Right ventricle myocardium inferior (tissue), 1 donor: ENCODE measurements at regions not wholly inside any gene's neighbourhood (a gene's known extent, or its start where the extent isn't known, plus 50 kb on each side); places are given as distances from the start of the nearest gene placed in this dataset.
A peak's percentile ranks its signal among the peaks of the same experiment; 100 is the strongest.
"Not testable (repeated sequence)": the region's sequence is repeated elsewhere in the genome, so short reads cannot be mapped to it uniquely, and the experiment has no call there.

ENCODE experiments used
- ATAC-seq: fragments of 200-7000 bp; cut with Tn5 transposase; one replicate; pipeline ENCODE4 v1.9.1; 2020; ENCODE audit warnings: mild to moderate bottlenecking, moderate library complexity
- DNase-seq: peaks from one replicate; pipeline ENCODE4 v3.0.0; 2021; ENCODE audit errors: missing footprints
- intact Hi-C: fragments of 100-400 bp; cut with DNase I; formaldehyde crosslinking; loops from one replicate; pipeline ENCODE4 v1.11.0; 2022
- donor health status: DM: no; HTN: yes; CAD: no; lungs with severe emphysema.

DNA sequence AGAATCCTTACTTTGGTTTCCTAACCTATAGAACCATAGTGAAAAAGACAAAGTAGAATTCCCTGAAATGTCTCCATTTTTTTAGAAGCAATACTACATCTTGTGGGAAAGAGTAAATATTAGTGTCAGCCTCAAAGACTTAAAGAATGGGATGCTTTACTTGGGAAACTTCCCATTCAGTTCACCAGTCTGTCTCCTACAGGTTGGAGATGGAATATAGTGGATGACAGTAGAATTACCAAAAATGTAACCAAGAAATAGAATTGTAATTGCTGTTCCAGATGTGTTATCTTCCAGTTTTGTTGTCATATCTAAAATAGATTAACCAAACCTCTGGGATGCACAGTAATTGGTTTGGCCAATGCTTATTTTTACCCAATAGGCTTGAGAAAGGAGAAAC, 338.6 kb upstream of the GRID2 start:
- DNase-seq = no peak
- no peak for ATAC-seq
- intact Hi-C loops = no loop called here

DNA sequence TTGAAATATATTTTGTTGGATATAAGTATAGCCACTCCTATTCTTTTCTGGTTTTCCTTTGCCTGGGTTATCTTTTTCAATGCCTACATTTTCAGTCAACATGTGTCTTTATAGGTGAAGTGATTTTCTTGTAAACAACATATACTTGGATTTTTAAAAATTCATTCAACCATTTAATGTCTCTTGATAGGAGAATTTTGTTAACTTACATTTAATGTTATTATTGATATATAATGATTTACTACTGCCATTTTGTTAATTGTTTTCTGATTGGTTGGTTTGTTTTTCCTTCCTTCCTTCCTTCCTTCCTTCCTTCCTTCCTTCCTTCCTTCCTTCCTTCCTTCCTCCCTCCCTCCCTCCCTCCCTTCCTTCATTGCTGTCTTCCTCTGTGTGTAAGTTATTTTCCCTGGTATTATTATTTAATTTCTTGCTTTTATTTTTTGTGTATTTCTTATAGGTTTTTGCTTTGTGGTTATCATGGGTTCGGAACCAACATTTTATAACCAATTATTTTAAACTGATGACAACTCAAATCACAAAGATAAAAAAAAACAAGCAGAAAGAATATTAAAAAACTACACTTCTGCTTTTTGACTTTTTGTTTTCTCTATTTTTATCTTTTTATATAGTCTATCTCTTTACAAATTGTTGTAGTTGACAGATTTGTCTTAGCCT, 330.1 kb upstream of the GRID2 start:
- intact Hi-C loops = no loop called here
- DNase-seq (no peak), ATAC-seq (no peak)

DNA sequence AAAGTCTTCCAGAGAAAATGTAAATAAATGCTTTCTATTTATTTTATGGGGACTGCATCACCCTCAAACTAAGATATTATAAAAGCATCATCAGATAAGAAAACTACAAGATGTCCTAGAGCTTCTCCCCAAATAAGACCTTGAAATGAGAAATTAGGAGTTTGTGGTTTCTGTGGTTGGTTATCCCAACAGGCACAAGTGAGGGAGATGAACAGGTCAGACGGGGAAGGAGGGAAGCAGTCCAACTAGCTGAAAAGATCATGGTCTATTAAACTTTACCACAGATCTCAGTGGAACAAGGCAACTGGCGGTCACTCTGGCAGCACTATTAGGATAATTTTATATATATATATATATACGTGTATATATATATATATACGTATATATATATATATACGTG, 319.3 kb upstream of the GRID2 start:
- intact Hi-C loops = no loop called here
- no peak for DNase-seq
- no peak for ATAC-seq

DNA sequence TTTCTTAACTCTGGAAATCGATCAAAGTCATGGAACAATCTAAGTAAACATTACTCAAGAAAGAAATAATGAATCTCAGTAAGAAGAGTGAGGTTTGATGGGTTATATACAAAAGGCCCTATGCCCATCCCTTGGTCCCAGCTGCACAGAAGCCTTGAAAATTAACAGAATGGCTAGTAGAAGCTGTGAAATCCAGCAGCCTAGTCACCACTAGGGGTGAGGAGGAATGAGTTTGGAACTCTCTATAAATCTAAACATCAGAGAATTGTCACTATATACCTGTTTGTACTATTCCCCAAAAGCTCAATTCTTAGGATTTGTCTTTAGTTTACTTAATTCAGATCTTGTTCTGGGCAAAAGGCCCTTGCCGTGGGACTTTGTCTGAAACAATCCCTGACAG, 313.9 kb upstream of the GRID2 start:
- ATAC-seq (no peak), DNase-seq (no peak)
- intact Hi-C loops = no loop called here

DNA sequence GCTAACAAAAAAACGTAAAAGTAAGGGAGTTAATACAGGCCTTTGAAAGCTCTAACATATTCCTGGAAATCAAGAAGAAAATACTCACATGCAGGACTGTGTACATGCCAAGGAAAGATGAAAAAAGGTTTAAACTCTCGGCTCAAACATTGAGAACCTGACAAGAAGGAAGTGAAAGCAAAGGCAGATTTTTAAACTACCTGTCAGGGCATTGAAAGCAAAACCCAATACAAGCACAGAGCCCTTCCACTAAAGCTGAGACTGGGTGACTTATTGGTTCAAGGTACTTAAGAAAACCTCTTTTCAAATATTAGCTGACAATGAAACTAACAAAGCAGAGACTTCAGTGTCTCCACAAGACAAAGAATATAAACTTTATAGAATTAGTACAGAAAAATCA, 313.0 kb upstream of the GRID2 start:
- intact Hi-C loops = no loop called here
- DNase-seq = no peak
- no peak for ATAC-seq

DNA sequence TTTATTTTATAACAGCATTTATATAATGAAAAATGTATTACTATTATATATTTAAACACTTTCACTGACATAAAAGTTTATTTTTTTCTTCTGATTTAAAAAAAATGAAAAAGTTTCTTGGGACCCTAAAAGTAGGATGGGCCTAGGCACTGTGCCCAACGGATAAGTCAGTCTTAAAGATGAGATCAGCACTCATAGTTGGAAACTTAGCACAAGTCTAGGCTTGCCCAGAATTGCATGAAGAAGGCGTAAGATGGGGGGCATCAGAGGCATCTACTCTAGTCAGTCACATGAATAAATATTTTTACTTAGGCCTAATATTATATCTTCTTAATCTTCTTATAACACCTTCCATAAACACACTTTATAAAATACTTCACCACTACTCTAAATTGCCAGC, 306.7 kb upstream of the GRID2 start:
- no peak for ATAC-seq
- DNase-seq = no peak
- intact Hi-C loops = no loop called here

DNA sequence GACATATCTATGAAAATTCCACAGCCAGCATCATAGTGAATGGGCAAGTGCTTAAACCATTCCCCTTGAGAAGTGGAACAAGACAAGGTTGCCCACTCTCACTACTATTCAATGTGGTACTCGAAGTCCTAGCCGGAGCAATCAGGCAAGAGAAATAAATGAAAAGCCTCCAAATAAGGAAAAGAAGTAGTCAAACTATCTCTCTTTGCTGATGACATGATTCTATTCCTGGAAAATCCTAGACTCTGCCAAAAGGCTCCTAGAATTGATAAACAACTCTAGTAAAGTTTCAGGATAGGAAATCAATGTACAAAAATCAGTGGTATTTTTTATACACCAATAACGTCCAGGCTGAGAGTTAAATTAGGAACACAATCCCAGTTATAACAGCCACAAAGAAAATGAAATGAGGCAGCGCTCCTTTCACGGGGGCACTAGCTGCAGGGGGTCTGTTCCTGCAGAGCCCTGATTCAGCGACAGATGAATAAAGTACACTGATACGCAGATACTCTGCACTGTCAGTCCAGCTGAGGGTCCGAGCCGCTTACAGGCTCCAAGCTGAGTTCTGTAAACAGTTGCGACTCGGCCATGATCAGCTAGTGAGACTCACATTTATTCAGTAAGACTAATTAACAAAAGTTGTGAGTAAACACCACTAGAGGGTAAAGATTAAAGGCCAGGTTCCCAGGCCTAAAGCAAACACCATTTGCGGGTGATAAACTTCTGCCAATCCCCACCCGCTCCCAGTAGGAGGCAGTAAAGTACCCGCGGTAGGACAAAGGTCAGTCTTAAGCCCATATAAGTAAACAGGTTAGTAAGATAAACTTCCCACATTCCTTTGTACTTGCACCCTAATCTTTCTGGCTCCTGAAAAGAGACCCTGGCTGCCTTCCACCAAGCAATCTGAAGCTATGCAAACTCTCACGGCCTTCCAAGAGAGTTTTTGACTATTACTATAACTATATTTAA, 290.6 kb upstream of the GRID2 start:
- no peak for ATAC-seq
- intact Hi-C loops = no loop called here

DNA sequence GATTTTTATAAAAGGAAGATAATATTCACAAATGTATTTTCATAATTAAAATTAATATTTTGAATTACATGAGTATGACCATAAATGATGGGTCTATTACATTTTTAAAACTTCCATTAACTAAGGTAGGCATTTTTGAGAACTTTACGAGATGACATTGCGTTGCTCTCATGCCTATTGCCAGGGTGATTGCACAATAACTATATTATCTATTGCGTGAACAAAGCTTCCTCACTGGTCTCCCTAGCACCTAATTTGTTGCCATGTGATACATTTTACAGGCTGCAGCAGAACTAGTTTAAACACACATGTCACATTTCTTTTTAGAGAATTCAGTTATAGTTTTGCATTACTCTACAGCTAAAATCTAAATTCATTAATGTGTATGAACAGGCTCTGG, 289.7 kb upstream of the GRID2 start:
- ATAC-seq (no peak), DNase-seq (no peak)
- intact Hi-C loops = no loop called here

More for the DNA sequence above, 290.6 kb upstream of the GRID2 start:
- DNase-seq = no peak

DNA sequence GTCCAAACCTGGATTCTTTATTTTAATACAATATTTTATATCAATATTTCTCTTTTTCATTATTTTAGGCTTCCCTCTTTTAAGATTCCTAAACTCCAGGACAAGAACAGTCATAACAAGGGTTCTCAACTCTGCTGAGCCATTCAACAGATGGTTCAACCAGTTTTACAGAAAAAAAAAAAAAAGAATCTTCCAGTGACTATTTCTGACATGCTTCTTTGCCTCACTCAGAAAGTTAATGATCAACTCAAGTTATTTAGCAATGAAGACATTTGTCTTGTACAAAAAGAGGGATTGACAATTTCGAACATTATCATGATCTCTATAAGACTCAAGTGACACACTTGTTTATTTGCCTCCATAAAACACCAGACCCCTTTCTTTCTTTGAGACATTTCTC, 282.6 kb upstream of the GRID2 start:
- intact Hi-C loops = no loop called here
- ATAC-seq (no peak), DNase-seq (no peak)

DNA sequence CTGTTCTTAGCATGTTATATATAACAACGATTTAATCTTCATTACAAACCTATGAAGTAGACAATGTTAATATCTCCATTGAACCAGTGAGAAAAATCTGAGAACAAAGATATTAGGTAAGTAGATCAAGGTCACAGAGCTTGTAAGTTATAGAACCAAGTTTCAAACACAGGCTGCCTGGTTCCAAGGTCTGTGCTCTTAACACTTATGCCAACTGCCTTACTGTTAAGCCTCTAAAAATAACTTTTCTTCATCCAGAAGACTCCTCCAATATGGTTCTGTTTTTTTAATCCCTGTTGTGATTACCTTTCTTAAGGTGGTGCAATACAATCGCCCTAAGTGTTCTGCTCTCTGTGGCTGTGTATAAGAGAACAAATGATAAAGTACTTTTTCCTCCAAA, 282.0 kb upstream of the GRID2 start:
- intact Hi-C loops = no loop called here
- no peak for DNase-seq
- ATAC-seq = no peak

DNA sequence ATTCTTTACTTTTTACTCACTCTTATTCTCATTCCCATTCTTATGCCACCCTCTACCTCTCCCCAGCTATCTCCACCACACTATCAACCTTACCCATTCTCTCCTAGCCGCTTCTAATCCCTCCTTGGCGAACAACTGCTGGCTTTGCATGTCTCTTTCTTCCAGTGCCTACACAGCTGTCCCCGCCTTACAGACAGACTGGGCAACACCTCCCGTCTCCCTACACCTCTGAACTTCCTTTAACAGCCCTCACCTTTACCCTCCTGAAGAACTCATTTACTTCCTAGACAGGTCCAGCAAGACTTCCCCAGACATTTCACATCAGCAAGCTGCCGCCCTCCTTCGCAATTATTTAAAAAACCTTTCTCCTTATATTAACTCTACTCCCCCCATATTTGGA, 274.9 kb upstream of the GRID2 start:
- intact Hi-C loops, DNase-seq, ATAC-seq: not testable (repeated sequence)

DNA sequence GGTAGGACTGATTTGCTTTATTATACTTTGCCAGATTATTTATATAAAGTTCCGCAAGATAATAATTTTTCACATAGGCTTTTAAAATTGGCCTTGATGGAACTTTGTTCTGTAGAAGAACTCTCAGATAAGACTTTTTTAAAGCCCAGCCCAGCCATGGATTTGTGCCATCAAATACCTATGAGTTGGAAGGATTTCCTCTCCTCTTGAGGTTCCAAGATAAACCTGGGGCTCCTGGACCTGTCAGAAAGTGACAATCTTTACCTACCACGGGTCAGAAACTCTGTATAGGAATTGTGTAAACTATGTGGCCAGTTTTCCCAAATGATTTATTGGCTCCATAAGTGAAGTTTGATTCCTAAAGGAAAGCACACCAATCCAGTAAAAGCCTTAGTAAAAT, 271.9 kb upstream of the GRID2 start:
- ATAC-seq (no peak), DNase-seq (no peak)
- intact Hi-C loops = no loop called here

DNA sequence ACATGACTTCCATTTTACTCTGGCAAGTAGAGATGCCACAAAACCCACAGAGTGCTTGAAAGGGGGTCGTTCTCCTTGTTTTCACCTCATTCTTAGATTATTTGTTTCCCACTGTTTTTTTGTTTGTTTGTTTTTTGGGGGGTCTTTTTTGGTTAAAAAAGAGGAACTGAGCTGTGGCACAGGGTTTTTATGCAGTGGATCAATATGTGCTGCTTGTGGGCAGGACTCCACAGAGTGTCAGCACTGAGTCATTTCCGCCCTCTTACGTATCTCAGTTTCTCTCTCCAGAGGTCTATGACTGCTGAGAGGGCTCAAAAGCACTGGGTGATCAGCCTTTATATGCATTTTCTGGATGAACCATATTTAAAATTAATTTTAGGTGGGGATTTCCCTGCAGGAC, 268.1 kb upstream of the GRID2 start:
- DNase-seq = no peak
- no peak for ATAC-seq
- intact Hi-C loops = no loop called here

DNA sequence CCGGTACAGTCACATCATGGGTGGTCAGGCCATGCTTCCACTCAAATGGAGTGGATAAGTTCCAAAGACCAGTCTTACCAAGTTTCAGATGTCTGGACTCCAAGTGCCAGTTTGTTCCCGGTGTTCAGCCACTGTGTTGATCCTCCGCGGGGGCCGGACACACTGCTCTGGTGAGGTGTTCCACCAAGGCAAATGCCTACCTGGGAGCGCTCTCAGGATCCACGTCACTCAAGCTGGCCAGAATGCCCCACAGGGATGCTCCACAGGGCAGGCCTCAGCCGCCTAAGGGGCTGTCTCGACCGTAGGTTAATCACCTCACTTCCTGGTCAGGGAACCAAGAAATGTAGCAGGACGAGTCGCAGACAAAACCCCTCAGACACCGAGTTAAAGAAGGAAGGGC, 258.0 kb upstream of the GRID2 start:
- no peak for ATAC-seq
- intact Hi-C loops = no loop called here

DNA sequence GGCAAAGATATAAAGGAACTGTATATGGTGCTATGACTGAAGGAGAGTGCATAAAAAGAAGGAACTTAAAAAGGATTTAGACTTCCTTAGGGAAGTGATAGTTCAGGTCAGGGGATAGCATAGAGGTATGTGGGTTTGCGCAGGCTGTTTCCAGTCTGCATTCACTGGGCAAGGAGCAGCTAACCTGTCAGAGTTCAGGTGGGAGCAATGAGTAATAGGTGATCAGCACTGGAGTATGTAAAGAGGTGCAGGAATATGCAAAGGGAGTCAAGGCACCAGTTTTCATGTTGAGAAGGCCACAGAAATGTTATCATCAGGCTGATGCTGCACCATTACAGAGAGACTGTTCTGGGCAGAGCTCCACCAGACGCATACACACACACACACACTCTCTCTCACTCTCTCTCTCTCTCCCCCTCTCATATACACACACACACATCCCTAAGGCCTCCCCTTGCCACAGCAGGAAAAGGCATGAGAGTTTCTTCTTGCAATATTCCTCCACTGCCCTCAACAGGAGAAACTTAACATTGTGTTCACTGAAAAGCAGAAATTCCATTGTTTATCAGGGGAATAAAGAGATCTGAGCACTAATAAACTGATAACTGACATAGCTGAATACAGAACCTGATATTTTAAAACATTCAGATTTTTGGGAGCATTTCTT, 256.4 kb upstream of the GRID2 start:
- DNase-seq (no peak), ATAC-seq (no peak)
- intact Hi-C loops = no loop called here

More for the DNA sequence above, 258.0 kb upstream of the GRID2 start:
- peak; percentile 66 for DNase-seq

DNA sequence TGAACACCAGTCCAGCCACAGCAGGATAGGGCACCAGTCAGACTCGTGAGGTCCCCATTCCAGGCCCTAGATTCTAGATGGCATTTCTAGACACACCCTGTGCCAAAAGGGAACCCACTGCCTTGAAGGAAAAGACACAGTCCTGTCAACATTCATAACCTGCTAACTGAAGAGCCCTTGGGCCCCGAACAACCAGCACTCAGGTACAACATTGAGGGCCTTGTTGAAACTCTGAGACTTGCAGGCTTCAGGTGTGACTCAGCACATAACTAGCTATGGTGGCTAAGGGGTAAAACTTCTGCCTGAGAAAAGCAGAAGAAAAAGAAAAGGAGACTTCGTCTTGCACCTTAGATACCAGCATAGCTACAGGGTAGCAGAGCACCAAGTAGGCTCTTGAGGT, 252.9 kb upstream of the GRID2 start:
- ATAC-seq = no peak
- intact Hi-C loops = no loop called here
- DNase-seq = no peak

DNA sequence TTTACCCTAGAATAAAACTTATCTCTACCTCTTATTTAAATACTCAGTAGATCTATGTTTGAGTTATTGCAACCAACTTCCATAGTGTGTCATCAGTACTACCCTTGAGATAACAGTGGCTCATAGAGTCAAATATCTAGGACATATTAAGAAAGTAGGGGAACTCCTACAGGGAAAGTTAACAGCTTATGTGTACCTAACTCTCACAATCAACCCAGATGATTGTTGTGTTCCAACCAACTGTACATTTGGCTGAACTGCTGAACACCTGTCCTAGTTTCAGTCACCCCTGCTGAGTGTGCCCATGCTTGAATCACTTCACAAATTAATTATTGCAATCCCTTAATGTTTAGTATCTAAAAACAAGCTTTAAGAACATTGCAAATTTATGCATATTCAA, 244.2 kb upstream of the GRID2 start:
- DNase-seq = no peak
- intact Hi-C loops = no loop called here
- ATAC-seq = no peak

DNA sequence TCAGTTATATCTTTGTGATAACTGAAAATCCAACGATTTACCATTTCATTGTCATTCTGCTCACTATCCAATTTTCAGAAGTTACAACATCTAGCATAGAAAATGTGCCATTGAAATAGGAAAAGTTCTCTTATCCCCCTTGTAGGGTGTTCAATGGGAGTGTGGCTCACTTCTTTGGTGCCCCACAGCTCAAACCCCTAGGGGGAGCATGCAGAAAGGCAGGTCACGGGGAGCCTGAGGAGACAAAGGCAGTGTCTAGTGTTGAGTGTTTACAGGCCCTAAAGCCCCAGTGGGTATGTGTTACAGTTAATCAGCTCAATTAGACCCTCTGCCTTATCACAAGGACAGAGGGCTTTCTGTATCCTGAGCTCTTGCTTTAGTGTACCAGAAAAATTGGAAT, 243.4 kb upstream of the GRID2 start:
- DNase-seq = no peak
- intact Hi-C loops = no loop called here
- no peak for ATAC-seq

DNA sequence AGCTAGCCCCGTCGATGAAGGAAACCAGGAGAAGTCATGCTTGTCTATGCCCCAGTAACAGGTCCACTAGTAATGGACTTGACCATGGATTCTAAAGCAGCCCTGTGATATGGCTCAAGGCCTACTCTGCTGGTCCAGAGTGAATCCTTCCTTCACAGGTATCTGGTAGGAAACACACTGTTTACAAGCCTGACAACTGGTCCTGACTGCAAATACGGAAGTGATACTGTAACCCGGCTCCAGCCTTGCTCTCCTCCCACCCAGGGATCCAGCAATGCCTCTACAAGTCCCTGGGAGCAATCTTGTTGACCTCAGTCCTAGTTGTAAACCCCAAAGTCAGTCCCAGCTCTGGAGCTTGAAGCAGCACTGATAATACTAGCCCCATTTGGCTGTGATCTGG, 239.2 kb upstream of the GRID2 start:
- intact Hi-C loops = no loop called here
- no peak for ATAC-seq
- no peak for DNase-seq

DNA sequence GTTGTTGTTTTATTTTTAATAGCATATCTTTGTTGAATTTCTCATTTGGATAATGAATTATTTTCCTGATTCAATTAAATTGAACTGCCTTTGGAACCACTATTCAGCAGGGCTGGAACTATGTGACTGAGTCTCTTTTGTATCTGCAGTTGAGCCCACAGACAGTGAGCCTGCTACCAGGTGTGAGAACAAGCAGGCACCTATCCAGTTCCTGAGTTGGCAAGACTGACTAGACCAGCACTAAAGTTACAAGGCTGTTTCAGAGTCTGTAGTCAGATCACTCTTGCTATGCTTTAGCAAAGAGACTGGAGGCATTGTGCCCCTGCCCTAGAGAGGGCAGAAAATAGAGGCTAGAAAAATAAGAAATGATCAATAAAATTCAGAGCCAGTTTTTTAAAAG, 237.3 kb upstream of the GRID2 start:
- ATAC-seq (no peak), DNase-seq (no peak)
- intact Hi-C loops = no loop called here
